Stimulated activated CD4-positive, alpha-beta T cell treated with anti-CD3 and anti-CD28 coated beads, Interleukin-4, amount 100 ng/mL, for 24 hours (primary cell): ENCODE measurements at regions not wholly inside any gene's neighbourhood (a gene's known extent, or its start where the extent isn't known, plus 50 kb on each side); places are given as distances from the start of the nearest gene placed in this dataset.
"Not testable (repeated sequence)": the region's sequence is repeated elsewhere in the genome, so short reads cannot be mapped to it uniquely, and the experiment has no call there.

ENCODE experiments used
- DNase-seq: peaks from one replicate; pipeline ENCODE4 v3.0.0-alpha.2; 2020

GRCh38 chr5:168120401-168121137 is 170.9 kb upstream of the WWC1 start:
- DNase-seq: no peak

GRCh38 chr5:168121138-168121494 is 170.3 kb upstream of the WWC1 start:
- no peak for DNase-seq

GRCh38 chr5:168123631-168124528 is 167.6 kb upstream of the WWC1 start:
- DNase-seq: no peak

- no peak for DNase-seq
These were observed 165.8 kb upstream of the WWC1 start for GRCh38 chr5:168125445-168126199.

GRCh38 chr5:168126606-168127005 is 164.8 kb upstream of the WWC1 start:
- no peak for DNase-seq

GRCh38 chr5:168128111-168128510 is 163.3 kb upstream of the WWC1 start:
- DNase-seq: no peak

GRCh38 chr5:168128557-168128956 is 162.9 kb upstream of the WWC1 start:
- DNase-seq: no peak

- no peak for DNase-seq
These were observed 159.9 kb upstream of the WWC1 start for GRCh38 chr5:168131519-168131918.

- no peak for DNase-seq
These were observed 159.2 kb upstream of the WWC1 start for GRCh38 chr5:168132241-168132641.

GRCh38 chr5:168135897-168136296 is 155.5 kb upstream of the WWC1 start:
- DNase-seq: no peak

GRCh38 chr5:168136340-168136739 is 155.1 kb upstream of the WWC1 start:
- DNase-seq: no peak

GRCh38 chr5:168137265-168137664 is 154.2 kb upstream of the WWC1 start:
- DNase-seq: no peak

GRCh38 chr5:168140241-168140640 is 151.2 kb upstream of the WWC1 start:
- DNase-seq: no peak

- DNase-seq: no peak
These were observed 149.0 kb upstream of the WWC1 start for GRCh38 chr5:168142402-168142801.

- not testable (repeated sequence) for DNase-seq
These were observed 147.9 kb upstream of the WWC1 start for GRCh38 chr5:168143521-168143920.

- no peak for DNase-seq
These were observed 144.3 kb upstream of the WWC1 start for GRCh38 chr5:168147106-168147505.

- no peak for DNase-seq
These were observed 143.7 kb upstream of the WWC1 start for GRCh38 chr5:168147568-168148360.

GRCh38 chr5:168151041-168151440 is 140.4 kb upstream of the WWC1 start:
- no peak for DNase-seq

GRCh38 chr5:168152660-168153059 is 138.8 kb upstream of the WWC1 start:
- no peak for DNase-seq

GRCh38 chr5:168153263-168153875 is 138.1 kb upstream of the WWC1 start:
- DNase-seq: no peak

- DNase-seq: no peak
These were observed 137.6 kb upstream of the WWC1 start for GRCh38 chr5:168153876-168154270.

GRCh38 chr5:168155585-168155984 is 135.9 kb upstream of the WWC1 start:
- no peak for DNase-seq
